Smooth muscle cell (in vitro differentiated cells): ENCODE measurements at regions not wholly inside any gene's neighbourhood (a gene's known extent, or its start where the extent isn't known, plus 50 kb on each side); places are given as distances from the start of the nearest gene placed in this dataset.
A peak's percentile ranks its signal among the peaks of the same experiment; 100 is the strongest.

Experiments used
- DNase-seq: peaks from one replicate; lab custom pipeline; 2025; ENCODE audit not compliant: unreplicated experiment; lab: John Stamatoyannopoulos, UW
- H2AFZ ChIP-seq: fragments of 200-600 bp; sonication (generic); 2 replicates; pipeline ENCODE4 v1.6.0; 2016; ENCODE audit warnings: antibody characterized with exemption, low read depth, mild to moderate bottlenecking
- H3F3A ChIP-seq: fragments of 200-600 bp; sonication (generic); 2 replicates; pipeline ENCODE4 v1.6.0; 2017; ENCODE audit warnings: antibody characterized with exemption, low read depth
- H3K27ac ChIP-seq: fragments of 200-600 bp; sonication (generic); 2 replicates; pipeline ENCODE4 v1.5.1; 2016; ENCODE audit warnings: low read depth, mild to moderate bottlenecking
- H3K27me3 ChIP-seq: fragments of 200-600 bp; sonication (generic); 2 replicates; pipeline ENCODE4 v1.6.1; 2016; ENCODE audit warnings: low read depth, mild to moderate bottlenecking
- H3K36me3 ChIP-seq: fragments of 200-600 bp; sonication (generic); 2 replicates; pipeline ENCODE4 v1.5.1; 2016; ENCODE audit warnings: low read depth
- H3K4me1 ChIP-seq: fragments of 200-600 bp; sonication (generic); 2 replicates; pipeline ENCODE4 v1.5.1; 2016; ENCODE audit warnings: low read depth
- H3K4me2 ChIP-seq: fragments of 200-600 bp; sonication (generic); 2 replicates; pipeline ENCODE4 v1.6.0; 2016; ENCODE audit warnings: mild to moderate bottlenecking
- H3K4me3 ChIP-seq: fragments of 200-600 bp; sonication (generic); 2 replicates; pipeline ENCODE4 v1.5.1; 2016; ENCODE audit warnings: mild to moderate bottlenecking
- H3K79me2 ChIP-seq: fragments of 200-600 bp; sonication (generic); 2 replicates; pipeline ENCODE4 v1.6.0; 2016; ENCODE audit warnings: low read depth, mild to moderate bottlenecking
- H3K9ac ChIP-seq: fragments of 200-600 bp; sonication (generic); 2 replicates; pipeline ENCODE4 v1.6.0; 2016; ENCODE audit warnings: low read depth
- H3K9me3 ChIP-seq: fragments of 200-600 bp; sonication (generic); replicated peaks from 2 replicates; pipeline ENCODE4 v1.5.1; 2016; ENCODE audit warnings: low read depth
- H4K20me1 ChIP-seq: fragments of 200-600 bp; sonication (generic); 2 replicates; pipeline ENCODE4 v1.6.0; 2016; ENCODE audit warnings: low read depth
- CTCF ChIP-seq: fragments of 200-600 bp; sonication (generic); IDR thresholded peaks from 2 replicates; pipeline ENCODE4 v1.5.1; 2017; ENCODE audit warnings: borderline replicate concordance, mild to moderate bottlenecking, antibody characterized with exemption; ENCODE audit not compliant: insufficient read depth, poor library complexity, severe bottlenecking
- WGBS: methylation state at CpG from one replicate; pipeline ENCODE4 v1.1.7; 2016; ENCODE audit warnings: low lambda C conversion rate; 5-methylcytosine and 5-hydroxymethylcytosine counted together

DNA sequence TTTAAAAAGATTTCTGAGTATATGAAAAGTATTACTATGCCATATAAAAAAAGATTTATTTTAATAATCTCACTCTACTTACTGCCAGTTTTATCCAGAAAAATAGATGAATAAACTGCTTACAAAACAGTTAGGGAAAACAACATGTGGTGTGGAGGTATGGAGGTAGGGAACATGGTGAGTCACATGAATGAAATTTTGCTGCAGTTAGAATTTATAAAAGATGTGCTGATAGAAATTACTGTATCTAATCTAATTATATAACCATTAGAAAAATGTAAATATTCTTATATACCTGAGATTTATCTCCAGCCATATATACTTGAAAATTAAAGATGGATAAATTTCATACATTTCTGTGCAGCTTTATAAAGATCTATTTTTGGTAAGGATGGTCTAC, 184.0 kb upstream of the ANK2 start:
- no peak overlapping the region for H3K4me2 ChIP-seq
- H3K27ac ChIP-seq: no peak overlapping the region
- H3K36me3 ChIP-seq: no peaks in the 10 kb centered on the region
- H3K79me2 ChIP-seq: peaks cover 3% of the 10 kb centered on the region
- no peaks in the 10 kb centered on the region for H3K9me3 ChIP-seq
- peaks cover 3% of the 10 kb centered on the region for H3F3A ChIP-seq
- no peak overlapping the region for H3K4me3 ChIP-seq
- no peak overlapping the region for H2AFZ ChIP-seq
- H4K20me1 ChIP-seq: no peaks in the 10 kb centered on the region
- no peak for DNase-seq
- H3K4me1 ChIP-seq: peaks cover 33% of the 10 kb centered on the region
- H3K27me3 ChIP-seq: no peaks in the 10 kb centered on the region
- TF ChIP-seq CTCF: no peak
- H3K9ac ChIP-seq: no peak overlapping the region

GRCh38 chr4:112876316-112876715, 173.1 kb upstream of the ANK2 start:
- Histone ChIP-seq H3K9me3 (no peaks in the 10 kb centered on the region), H3K4me1 (peaks cover 14% of the 10 kb centered on the region), H3F3A (no peaks in the 10 kb centered on the region), H2AFZ (no peak overlapping the region), H4K20me1 (no peaks in the 10 kb centered on the region), H3K4me2 (no peak overlapping the region), H3K79me2 (no peaks in the 10 kb centered on the region), H3K27me3 (no peaks in the 10 kb centered on the region), H3K27ac (no peak overlapping the region), H3K36me3 (no peaks in the 10 kb centered on the region), H3K4me3 (no peak overlapping the region), H3K9ac (no peak overlapping the region)
- no peak for DNase-seq
- no peak for TF ChIP-seq CTCF
- WGBS: 79% methylated on average over 2 of the region's 2 CpGs

DNA sequence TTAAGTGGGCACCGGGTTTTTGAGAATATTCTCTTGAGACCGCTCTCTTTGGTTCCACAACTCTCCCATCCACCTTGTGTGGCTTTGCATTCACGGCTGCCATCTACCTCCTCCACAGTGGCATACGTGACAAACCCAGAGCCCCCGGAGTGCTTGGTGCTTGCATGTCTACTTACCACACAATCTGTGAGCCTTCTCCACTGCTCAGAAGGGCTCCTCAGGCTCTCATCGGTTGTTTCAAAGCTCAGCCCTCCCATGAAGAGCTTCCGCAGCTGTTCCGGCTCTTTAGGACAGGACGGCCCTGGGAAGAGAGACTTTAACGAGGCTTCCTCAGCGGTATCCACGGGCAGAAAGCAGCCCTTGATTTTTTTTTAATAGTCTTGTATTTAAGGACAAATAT, 167.6 kb upstream of the ANK2 start:
- no peak overlapping the region for H3K9ac ChIP-seq
- H2AFZ ChIP-seq: peak overlapping the region; percentile 77
- no peak for TF ChIP-seq CTCF
- peaks cover 3% of the 10 kb centered on the region for H3F3A ChIP-seq
- H3K27ac ChIP-seq: no peak overlapping the region
- H3K4me1 ChIP-seq: peaks cover 30% of the 10 kb centered on the region
- H3K9me3 ChIP-seq: no peaks in the 10 kb centered on the region
- no peaks in the 10 kb centered on the region for H4K20me1 ChIP-seq
- DNase-seq: no peak
- H3K4me3 ChIP-seq: no peak overlapping the region
- no peaks in the 10 kb centered on the region for H3K27me3 ChIP-seq
- no peaks in the 10 kb centered on the region for H3K79me2 ChIP-seq
- WGBS: 52% methylated on average over 12 of the region's 12 CpGs
- peak overlapping the region; percentile 77 for H3K4me2 ChIP-seq
- H3K36me3 ChIP-seq: no peaks in the 10 kb centered on the region

- DNase-seq: no peak
These were observed 167.2 kb upstream of the ANK2 start for GRCh38 chr4:112882286-112882685.

More at GRCh38 chr4:112882286-112882685, 167.2 kb upstream of the ANK2 start:
- Histone ChIP-seq H3K9ac (no peak overlapping the region), H3K9me3 (no peaks in the 10 kb centered on the region), H3K79me2 (no peaks in the 10 kb centered on the region), H2AFZ (peak overlapping the region; percentile 77), H3K4me3 (no peak overlapping the region), H3K27me3 (no peaks in the 10 kb centered on the region), H3F3A (peaks cover 3% of the 10 kb centered on the region), H3K27ac (no peak overlapping the region), H4K20me1 (no peaks in the 10 kb centered on the region), H3K36me3 (no peaks in the 10 kb centered on the region), H3K4me2 (peak overlapping the region; percentile 77), H3K4me1 (peaks cover 30% of the 10 kb centered on the region)
- WGBS: 78% methylated on average over 4 of the region's 4 CpGs
- TF ChIP-seq CTCF: no peak
